ENCODE measurements at regions not wholly inside any gene's neighbourhood (a gene's known extent, or its start where the extent isn't known, plus 50 kb on each side); places are given as distances from the start of the nearest gene placed in this dataset.

- TF ChIP-seq CTCF (IDR thresholded peaks at IDR 0.05) (no peak), EP300 (IDR thresholded peaks at IDR 0.05) (no peak), POLR2A (IDR thresholded peaks at IDR 0.05) (no peak)
- Histone ChIP-seq H3K4me3 (no peak overlapping the region), H3K27me3 (no peaks in the 10 kb centered on the region), H3K4me1 (no peaks in the 10 kb centered on the region), H3K27ac (no peak overlapping the region), H3K36me3 (no peaks in the 10 kb centered on the region), H3K9me3 (peaks cover 0 to 3% (median 0%) of the 10 kb centered on the region in 4 donors)
- no peak for DNase-seq (ENCODE audit: low spot score in 2 of 2)
- 42 to 59% methylated on average over 7 of the region's 7 CpGs for WGBS, 2 donors
Measured at GRCh38 chr18:68152770-68153169, 562.1 kb downstream of the TMX3 start.

DNA sequence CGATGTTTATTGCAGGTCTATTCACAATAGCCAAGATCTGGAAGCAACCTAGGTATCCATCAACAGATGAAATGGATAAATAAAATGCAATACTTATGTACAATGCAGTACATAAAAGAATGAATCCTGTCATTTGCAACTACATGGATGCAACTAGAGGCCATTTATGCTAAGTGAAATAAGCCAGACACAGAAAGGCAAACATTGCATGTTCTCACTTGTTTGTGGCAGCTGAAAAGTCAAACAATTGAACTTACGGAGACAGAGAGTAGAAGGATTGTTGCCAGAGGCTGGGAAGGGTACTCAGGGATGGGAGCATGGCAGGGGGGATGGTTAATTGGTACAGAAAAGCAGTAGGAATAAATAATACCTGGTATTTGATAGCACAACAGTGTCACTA lies 563.9 kb downstream of the TMX3 start:
- no peaks in the 10 kb centered on the region for H3K9me3 ChIP-seq
- no peaks in the 10 kb centered on the region for H3K27me3 ChIP-seq
- TF ChIP-seq POLR2A (IDR thresholded peaks at IDR 0.05), result no peak
- TF ChIP-seq CTCF (IDR thresholded peaks at IDR 0.05), result no peak
- TF ChIP-seq EP300 (IDR thresholded peaks at IDR 0.05), result no peak
- H3K36me3 ChIP-seq, result no peaks in the 10 kb centered on the region
- no peak for DNase-seq (ENCODE audit: low spot score in 2 of 2)
- no peak overlapping the region for H3K4me3 ChIP-seq
- WGBS, 2 donors, result 63 to 66% methylated on average over 2 of the region's 2 CpGs
- H3K4me1 ChIP-seq, result no peaks in the 10 kb centered on the region
- H3K27ac ChIP-seq, result no peak overlapping the region

DNA sequence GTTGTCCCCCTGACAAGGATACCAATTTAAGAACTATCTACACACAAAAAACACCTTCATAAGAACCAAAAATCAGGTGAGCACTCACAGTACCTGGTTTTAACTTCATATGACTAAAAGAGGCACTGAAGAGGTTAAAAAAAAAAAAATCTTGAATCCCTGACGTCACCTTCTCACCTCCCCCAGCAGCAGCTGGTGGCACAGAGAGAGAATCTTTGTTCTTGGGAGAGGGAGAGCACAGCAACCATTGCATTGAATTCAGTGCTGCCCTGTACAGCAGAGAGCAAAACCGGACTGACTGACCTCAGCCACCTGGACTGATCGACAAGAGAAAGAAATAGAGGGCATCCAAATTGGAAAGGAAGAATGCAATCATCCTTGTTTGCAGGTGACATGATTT lies 566.0 kb downstream of the TMX3 start:
- Histone ChIP-seq H3K27ac (no peak overlapping the region), H3K36me3 (no peaks in the 10 kb centered on the region), H3K4me1 (no peaks in the 10 kb centered on the region), H3K27me3 (no peaks in the 10 kb centered on the region), H3K9me3 (no peaks in the 10 kb centered on the region), H3K4me3 (no peak overlapping the region)
- DNase-seq (ENCODE audit: low spot score in 2 of 2), result no peak
- no peak for TF ChIP-seq POLR2A (IDR thresholded peaks at IDR 0.05)
- TF ChIP-seq CTCF (IDR thresholded peaks at IDR 0.05), result no peak
- no peak for TF ChIP-seq EP300 (IDR thresholded peaks at IDR 0.05)
- 10 to 20% methylated on average over 2 to 3 of the region's 3 CpGs for WGBS, 2 donors

- 65 to 75% methylated on average over 2 of the region's 2 CpGs for WGBS, 2 donors
- TF ChIP-seq POLR2A (IDR thresholded peaks at IDR 0.05) (no peak), EP300 (IDR thresholded peaks at IDR 0.05) (no peak), CTCF (IDR thresholded peaks at IDR 0.05) (no peak)
- no peak overlapping the region for H3K4me3 ChIP-seq
- H3K36me3 ChIP-seq, result no peaks in the 10 kb centered on the region
- no peaks in the 10 kb centered on the region for H3K27me3 ChIP-seq
- no peaks in the 10 kb centered on the region for H3K9me3 ChIP-seq
- H3K4me1 ChIP-seq, result no peaks in the 10 kb centered on the region
- DNase-seq (ENCODE audit: low spot score in 2 of 2), result no peak
- H3K27ac ChIP-seq, result no peak overlapping the region
Measured at GRCh38 chr18:68147728-68148127, 567.2 kb downstream of the TMX3 start.

DNA sequence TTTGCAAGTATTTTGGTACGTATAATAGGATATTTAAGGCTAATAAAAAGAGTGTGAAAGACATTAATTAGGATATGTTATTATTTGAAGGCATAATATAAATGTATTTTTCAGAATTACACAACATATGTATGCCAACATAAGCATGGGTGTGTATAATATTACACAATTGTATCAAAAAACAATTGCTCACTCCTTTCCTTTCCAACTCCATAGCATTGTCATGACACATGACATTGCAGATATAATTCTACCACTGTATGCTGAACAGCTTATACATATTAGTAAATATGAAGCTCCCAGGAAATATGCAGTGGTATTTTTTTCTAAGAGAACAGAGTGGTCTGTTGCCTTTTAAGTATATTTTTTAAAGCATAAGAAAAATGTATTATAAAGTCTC lies 593.1 kb downstream of the TMX3 start:
- Histone ChIP-seq H3K27me3 (peaks cover 0 to 2% of the 10 kb centered on the region in 2 donors), H3K9me3 (no peaks in the 10 kb centered on the region), H3K36me3 (no peaks in the 10 kb centered on the region), H3K4me3 (no peak overlapping the region), H3K27ac (no peak overlapping the region), H3K4me1 (no peaks in the 10 kb centered on the region)
- WGBS, 2 donors, result 87% methylated on average over 1 of the region's 1 CpG
- DNase-seq (ENCODE audit: low spot score in 2 of 2), result no peak
- TF ChIP-seq EP300 (IDR thresholded peaks at IDR 0.05) (no peak), POLR2A (IDR thresholded peaks at IDR 0.05) (no peak), CTCF (IDR thresholded peaks at IDR 0.05) (no peak)
